ENCODE measurements at regions not wholly inside any gene's neighbourhood (a gene's known extent, or its start where the extent isn't known, plus 50 kb on each side); places are given as distances from the start of the nearest gene placed in this dataset.

GRCh38 chr9:119768266-119768665 is 399.0 kb upstream of the BRINP1 start:
- Histone ChIP-seq H3K9ac (ENCODE audit: low read length) (no peak overlapping the region), H3K4me1 (ENCODE audit: control insufficient read depth in 1 of 2, insufficient read depth in 2 of 2, low read length in 2 of 2) (no peaks in the 10 kb centered on the region), H3K4me2 (ENCODE audit: low read length) (no peak overlapping the region), H3K79me2 (ENCODE audit: insufficient read depth, low read length) (no peaks in the 10 kb centered on the region), H3K9me3 (ENCODE audit: control insufficient read depth in 1 of 2, insufficient read depth in 1 of 2, low read depth in 1 of 2, low read length in 2 of 2) (no peaks in the 10 kb centered on the region), H3K36me3 (ENCODE audit: control insufficient read depth in 1 of 2, insufficient read depth in 2 of 2, low read length in 2 of 2) (no peaks in the 10 kb centered on the region), H4K20me1 (ENCODE audit: insufficient read depth) (no peaks in the 10 kb centered on the region), H3K4me3 (replicated peaks in 1 of 2; ENCODE audit: low read depth in 1 of 2, low read length in 2 of 2) (no peak overlapping the region), H3K9me2 (ENCODE audit: insufficient read depth) (no peaks in the 10 kb centered on the region), H2AFZ (ENCODE audit: low read depth, low read length, poor library complexity, severe bottlenecking) (no peak overlapping the region), H3K27ac (ENCODE audit: low read depth, low read length) (no peak overlapping the region), H3K27me3 (ENCODE audit: insufficient read depth, low read length) (no peaks in the 10 kb centered on the region)
- BruUV-seq (replicated peaks): no TSS peak
- no peak for TF ChIP-seq CEBPB (IDR thresholded peaks at IDR 0.05; ENCODE audit: low read depth)
- TF ChIP-seq EZH2phosphoT487 (IDR thresholded peaks at IDR 0.05; ENCODE audit: borderline replicate concordance): no peak
- TF ChIP-seq POLR2AphosphoS5 (IDR thresholded peaks at IDR 0.05; ENCODE audit: low read depth, low read length): no peak
- no peak for TF ChIP-seq ZFX (IDR thresholded peaks at IDR 0.05)
- TF ChIP-seq REST (IDR thresholded peaks at IDR 0.05; ENCODE audit: low read depth): no peak
- TF ChIP-seq ATF3 (IDR thresholded peaks at IDR 0.05): no peak
- TF ChIP-seq YY1 (IDR thresholded peaks at IDR 0.05; ENCODE audit: extremely low read depth, insufficient replicate concordance, low read depth, low read length): no peak
- no peak for TF ChIP-seq POLR2A (IDR thresholded peaks at IDR 0.05; ENCODE audit: borderline replicate concordance, extremely low read depth, insufficient read depth, insufficient read length)
- TF ChIP-seq CTCF (IDR thresholded peaks at IDR 0.05 in 2 of 3, conservative IDR thresholded peaks at IDR 0.05 in 1 of 3; ENCODE audit: borderline replicate concordance in 1 of 3, insufficient read depth in 1 of 3, low read depth in 2 of 3, low read length in 2 of 3): no peak
- no peak for TF ChIP-seq TCF7L2 (IDR thresholded peaks at IDR 0.05; ENCODE audit: borderline replicate concordance, extremely low read depth, insufficient read depth, insufficient read length)
- POLR2A ChIA-PET: no interaction called here
- ATAC-seq (no peak), DNase-seq (ENCODE audit: low read depth, low spot score) (no peak)
- intact Hi-C loops (cut with micrococcal nuclease): no loop called here
- CTCF ChIA-PET: no interaction called here
- RAD21 ChIA-PET (ENCODE audit: low non-redundant PET in 1 of 2, low total read pairs in 2 of 2, uncharacterized antibody in 2 of 2, unreplicated experiment in 2 of 2): no interaction called here

Data from HCT116 (cell line).